ENCODE measurements at regions not wholly inside any gene's neighbourhood (a gene's known extent, or its start where the extent isn't known, plus 50 kb on each side); places are given as distances from the start of the nearest gene placed in this dataset.

- no peak for TF ChIP-seq ZBTB49 (CRISPR knock-in tag; IDR thresholded peaks at IDR 0.05; ENCODE audit: borderline replicate concordance)
- TF ChIP-seq ZNF317 (CRISPR knock-in tag; IDR thresholded peaks at IDR 0.05): no peak
- TF ChIP-seq SSRP1 (CRISPR knock-in tag; IDR thresholded peaks at IDR 0.05): no peak
- no peak for TF ChIP-seq ZNF570 (CRISPR knock-in tag; IDR thresholded peaks at IDR 0.05; ENCODE audit: borderline replicate concordance)
- peak; percentile 99 for TF ChIP-seq MEF2D (CRISPR knock-in tag; IDR thresholded peaks at IDR 0.05)
- TF ChIP-seq HOXA9 (CRISPR knock-in tag; IDR thresholded peaks at IDR 0.05; ENCODE audit: borderline replicate concordance): no peak
- no peak for TF ChIP-seq SUZ12 (IDR thresholded peaks at IDR 0.05; ENCODE audit: low read depth, low read length)
- TF ChIP-seq NRL (CRISPR knock-in tag; IDR thresholded peaks at IDR 0.05; ENCODE audit: borderline replicate concordance): no peak
- no peak for TF ChIP-seq ZNF441 (CRISPR knock-in tag; IDR thresholded peaks at IDR 0.05; ENCODE audit: borderline replicate concordance)
- no peak for TF ChIP-seq HOXA7 (CRISPR knock-in tag; IDR thresholded peaks at IDR 0.05)
- no peak for TF ChIP-seq CHD4 (IDR thresholded peaks at IDR 0.05; ENCODE audit: borderline replicate concordance, low read length)
- TF ChIP-seq NR2C2 (CRISPR knock-in tag; IDR thresholded peaks at IDR 0.05; ENCODE audit: borderline replicate concordance): peak; percentile 69
- TF ChIP-seq ZBTB2 (CRISPR knock-in tag; IDR thresholded peaks at IDR 0.05; ENCODE audit: low read depth): no peak
- no peak for TF ChIP-seq FLYWCH1 (CRISPR knock-in tag; IDR thresholded peaks at IDR 0.05)
- no peak for TF ChIP-seq KIAA2018 (CRISPR knock-in tag; IDR thresholded peaks at IDR 0.05; ENCODE audit: borderline replicate concordance)
- TF ChIP-seq YY1 (IDR thresholded peaks at IDR 0.05; ENCODE audit: insufficient read depth, insufficient replicate concordance, low read depth, low read length): peak; percentile 19
Observed at GRCh38 chr12:123062681-123063486, 82.4 kb downstream of the ARL6IP4 start (continued).

All from HepG2 (cell line).